K562 (cell line): ENCODE measurements at regions not wholly inside any gene's neighbourhood (a gene's known extent, or its start where the extent isn't known, plus 50 kb on each side); places are given as distances from the start of the nearest gene placed in this dataset.

Experiments
- YY1 ChIP-seq, 3 experiments: IDR thresholded peaks; 2 replicates each; pipeline ENCODE4 v1.6.1; 2011; ENCODE audit warnings: low read length in 2 of 3, mild to moderate bottlenecking in 2 of 3, moderate library complexity in 2 of 3, borderline replicate concordance in 1 of 3, control low read depth in 1 of 3, low read depth in 1 of 3; ENCODE audit not compliant: insufficient read depth in 3 of 3, insufficient replicate concordance in 2 of 3, control insufficient read depth in 1 of 3, insufficient read length in 1 of 3; ENCODE audit errors: extremely low read depth in 1 of 3
- ZNF668 ChIP-seq: fragments of 250-450 bp; sonication (Bioruptor Pico); IDR thresholded peaks from 2 replicates; pipeline ENCODE4 v1.8.0; 2022; ENCODE audit warnings: mild to moderate bottlenecking, inconsistent platforms
- ZNF717 ChIP-seq: fragments of 250-450 bp; sonication (Bioruptor Pico); IDR thresholded peaks from 2 replicates; pipeline ENCODE4 v1.5.0; 2021
- ZSCAN29 ChIP-seq: fragments of 450-650 bp; IDR thresholded peaks from 2 replicates; pipeline ENCODE4 v1.6.1; 2017
- TF ChIP-seq, protein P1 (sequence below), 2 experiments: fragments of 450-650 bp; IDR thresholded peaks; 2 replicates each; pipeline ENCODE4 v1.6.1; 2016; ENCODE audit warnings: mild to moderate bottlenecking in 2 of 2, borderline replicate concordance in 1 of 2, low read depth in 1 of 2, moderate library complexity in 1 of 2

DNA sequence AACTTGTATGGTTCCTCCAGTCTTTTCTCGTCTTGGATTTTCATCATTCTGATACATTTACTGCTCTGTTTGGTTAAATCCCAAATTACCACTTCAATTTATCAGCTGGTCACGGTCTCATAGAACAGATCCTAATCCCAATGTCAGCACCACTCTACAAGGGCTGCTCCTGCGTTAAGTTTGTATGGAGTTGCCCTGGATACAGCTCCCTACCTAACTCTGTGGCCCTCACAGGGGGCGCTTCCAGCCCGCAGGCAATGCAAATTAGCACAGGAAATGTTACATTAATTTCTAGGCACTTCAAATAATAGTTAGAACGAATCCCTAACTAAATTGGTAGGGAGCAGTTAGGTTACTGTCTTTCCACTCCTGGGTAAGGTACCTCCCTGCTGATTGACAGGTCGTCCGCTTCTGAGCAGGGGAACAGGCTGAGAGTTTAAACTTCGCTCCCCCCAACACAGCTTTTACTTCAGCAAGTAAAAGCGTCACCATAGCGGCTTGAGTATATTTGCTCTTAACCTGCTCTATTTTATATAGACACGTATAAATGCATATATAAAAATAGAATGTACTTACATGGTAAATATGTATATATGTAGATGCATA lies 238.5 kb upstream of the FANCL start (continued):
- TF ChIP-seq, protein P1, sequence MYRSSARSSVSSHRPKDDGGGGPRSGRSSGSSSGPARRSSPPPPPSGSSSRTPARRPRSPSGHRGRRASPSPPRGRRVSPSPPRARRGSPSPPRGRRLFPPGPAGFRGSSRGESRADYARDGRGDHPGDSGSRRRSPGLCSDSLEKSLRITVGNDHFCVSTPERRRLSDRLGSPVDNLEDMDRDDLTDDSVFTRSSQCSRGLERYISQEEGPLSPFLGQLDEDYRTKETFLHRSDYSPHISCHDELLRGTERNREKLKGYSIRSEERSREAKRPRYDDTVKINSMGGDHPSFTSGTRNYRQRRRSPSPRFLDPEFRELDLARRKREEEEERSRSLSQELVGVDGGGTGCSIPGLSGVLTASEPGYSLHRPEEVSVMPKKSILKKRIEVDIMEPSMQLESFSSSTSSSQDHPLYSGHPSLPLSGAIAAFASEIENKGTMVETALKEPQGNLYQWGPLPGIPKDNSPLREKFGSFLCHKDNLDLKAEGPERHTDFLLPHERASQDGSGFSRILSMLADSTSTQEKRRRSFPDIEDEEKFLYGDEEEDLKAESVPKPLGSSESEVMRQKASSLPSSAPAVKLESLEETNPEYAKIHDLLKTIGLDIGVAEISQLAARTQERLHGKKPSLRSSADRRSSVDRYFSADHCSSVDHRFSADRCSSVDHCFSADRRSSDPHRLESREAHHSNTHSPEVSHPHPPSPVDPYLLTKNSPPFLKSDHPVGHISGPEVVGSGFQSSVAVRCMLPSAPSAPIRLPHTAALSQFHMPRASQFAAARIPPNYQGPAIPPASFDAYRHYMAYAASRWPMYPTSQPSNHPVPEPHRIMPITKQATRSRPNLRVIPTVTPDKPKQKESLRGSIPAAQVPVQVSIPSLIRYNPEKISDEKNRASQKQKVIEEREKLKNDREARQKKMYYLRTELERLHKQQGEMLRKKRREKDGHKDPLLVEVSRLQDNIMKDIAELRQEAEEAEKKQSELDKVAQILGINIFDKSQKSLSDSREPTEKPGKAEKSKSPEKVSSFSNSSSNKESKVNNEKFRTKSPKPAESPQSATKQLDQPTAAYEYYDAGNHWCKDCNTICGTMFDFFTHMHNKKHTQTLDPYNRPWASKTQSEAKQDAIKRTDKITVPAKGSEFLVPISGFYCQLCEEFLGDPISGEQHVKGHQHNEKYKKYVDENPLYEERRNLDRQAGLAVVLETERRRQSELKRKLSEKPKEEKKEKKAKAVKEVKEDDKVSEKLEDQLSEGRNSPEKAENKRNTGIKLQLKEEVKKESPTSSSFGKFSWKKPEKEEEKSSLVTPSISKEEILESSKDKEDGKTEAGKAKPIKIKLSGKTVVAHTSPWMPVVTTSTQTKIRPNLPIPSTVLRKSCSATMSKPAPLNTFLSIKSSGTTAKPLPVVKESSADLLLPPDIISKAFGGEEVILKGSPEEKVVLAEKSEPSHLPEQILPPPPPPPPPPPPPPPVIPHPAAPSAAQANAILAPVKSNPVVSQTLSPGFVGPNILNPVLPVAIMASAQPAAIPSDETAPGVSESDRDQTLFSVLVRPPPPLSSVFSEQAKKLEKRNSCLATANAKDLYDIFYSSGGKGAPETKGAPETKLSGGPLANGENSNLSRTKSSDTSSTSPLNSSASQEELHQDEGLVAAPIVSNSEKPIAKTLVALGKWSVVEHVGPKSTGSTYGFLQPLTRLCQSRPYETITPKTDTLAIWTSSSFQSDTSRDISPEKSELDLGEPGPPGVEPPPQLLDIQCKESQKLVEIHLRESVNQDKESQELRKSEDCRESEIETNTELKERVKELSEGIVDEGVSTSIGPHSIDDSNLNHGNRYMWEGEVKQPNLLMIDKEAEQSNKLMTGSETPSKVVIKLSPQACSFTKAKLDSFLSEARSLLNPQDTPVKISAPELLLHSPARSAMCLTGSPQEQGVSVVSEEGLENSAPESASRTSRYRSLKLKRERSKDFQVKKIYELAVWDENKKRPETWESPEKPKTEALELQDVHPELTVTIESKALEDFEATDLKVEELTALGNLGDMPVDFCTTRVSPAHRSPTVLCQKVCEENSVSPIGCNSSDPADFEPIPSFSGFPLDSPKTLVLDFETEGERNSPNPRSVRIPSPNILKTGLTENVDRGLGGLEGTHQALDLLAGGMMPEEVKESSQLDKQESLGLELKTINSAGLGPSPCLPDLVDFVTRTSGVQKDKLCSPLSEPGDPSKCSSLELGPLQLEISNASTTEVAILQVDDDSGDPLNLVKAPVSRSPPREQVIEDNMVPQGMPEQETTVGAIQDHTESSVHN (IDR thresholded peaks at IDR 0.05; ENCODE audit: borderline replicate concordance in 1 of 2, low read depth in 1 of 2) = no peak
- TF ChIP-seq ZSCAN29 (no peak), ZNF717 (CRISPR knock-in tag) (no peak), YY1 (IDR thresholded peaks at IDR 0.05; ENCODE audit: borderline replicate concordance in 1 of 3, control insufficient read depth in 1 of 3, extremely low read depth in 1 of 3, insufficient read depth in 3 of 3, insufficient read length in 1 of 3, insufficient replicate concordance in 2 of 3, low read depth in 1 of 3, low read length in 2 of 3) (no peak), ZNF668 (CRISPR knock-in tag) (no peak)
- TF ChIP-seq, all 486 proteins: peak for 0
